GM12874 (cell line): ENCODE measurements at regions not wholly inside any gene's neighbourhood (a gene's known extent, or its start where the extent isn't known, plus 50 kb on each side); places are given as distances from the start of the nearest gene placed in this dataset.

ENCODE experiments used
- TF ChIP-seq, protein P1 (sequence below): IDR thresholded peaks from 2 replicates; pipeline ENCODE4 v1.5.1; 2011; ENCODE audit warnings: low read depth, mild to moderate bottlenecking, control low read depth, low read length, moderate library complexity; ENCODE audit not compliant: insufficient read depth

DNA sequence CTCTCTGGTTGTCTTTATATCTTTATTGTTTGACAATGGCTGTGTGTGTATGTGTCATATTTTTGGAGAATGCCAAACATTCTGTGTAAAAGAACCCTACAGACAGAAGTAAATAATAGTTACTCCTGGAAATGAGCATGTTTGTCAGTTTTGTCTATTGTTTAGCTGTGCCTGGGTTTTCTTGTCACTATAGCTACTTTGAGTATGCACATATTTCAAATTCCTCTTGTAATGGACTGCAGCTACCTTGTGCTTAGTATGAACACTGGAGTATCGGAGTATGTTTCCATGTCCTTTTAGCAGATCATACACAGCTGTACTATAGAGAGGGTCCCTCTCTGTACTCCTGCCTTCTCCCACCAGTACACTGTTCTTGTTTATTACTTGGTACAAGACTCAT, 58.0 kb upstream of the DOCK10 start:
- TF ChIP-seq, protein P1, sequence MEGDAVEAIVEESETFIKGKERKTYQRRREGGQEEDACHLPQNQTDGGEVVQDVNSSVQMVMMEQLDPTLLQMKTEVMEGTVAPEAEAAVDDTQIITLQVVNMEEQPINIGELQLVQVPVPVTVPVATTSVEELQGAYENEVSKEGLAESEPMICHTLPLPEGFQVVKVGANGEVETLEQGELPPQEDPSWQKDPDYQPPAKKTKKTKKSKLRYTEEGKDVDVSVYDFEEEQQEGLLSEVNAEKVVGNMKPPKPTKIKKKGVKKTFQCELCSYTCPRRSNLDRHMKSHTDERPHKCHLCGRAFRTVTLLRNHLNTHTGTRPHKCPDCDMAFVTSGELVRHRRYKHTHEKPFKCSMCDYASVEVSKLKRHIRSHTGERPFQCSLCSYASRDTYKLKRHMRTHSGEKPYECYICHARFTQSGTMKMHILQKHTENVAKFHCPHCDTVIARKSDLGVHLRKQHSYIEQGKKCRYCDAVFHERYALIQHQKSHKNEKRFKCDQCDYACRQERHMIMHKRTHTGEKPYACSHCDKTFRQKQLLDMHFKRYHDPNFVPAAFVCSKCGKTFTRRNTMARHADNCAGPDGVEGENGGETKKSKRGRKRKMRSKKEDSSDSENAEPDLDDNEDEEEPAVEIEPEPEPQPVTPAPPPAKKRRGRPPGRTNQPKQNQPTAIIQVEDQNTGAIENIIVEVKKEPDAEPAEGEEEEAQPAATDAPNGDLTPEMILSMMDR: no peak

DNA sequence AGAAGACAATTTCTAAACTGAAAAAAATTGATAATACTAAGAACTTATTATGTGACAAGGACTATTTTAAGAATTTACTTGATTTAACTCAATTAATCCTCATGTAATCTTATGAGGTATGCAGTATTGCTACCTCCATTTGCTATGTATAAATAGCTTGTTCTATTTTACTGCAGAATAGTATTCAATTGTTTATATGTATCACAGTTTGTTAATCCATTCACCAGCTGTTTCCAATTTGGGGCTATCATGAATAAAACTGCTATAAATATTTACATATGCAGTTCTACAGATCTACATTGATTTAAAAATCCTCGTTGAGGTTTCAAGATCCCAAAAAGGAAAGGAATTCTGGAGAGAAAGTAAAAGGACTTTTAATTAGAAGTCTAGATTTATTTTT, 54.8 kb upstream of the DOCK10 start:
- TF ChIP-seq, protein P1: no peak
